Astrocyte (in vitro differentiated cells and primary cell): ENCODE measurements at regions not wholly inside any gene's neighbourhood (a gene's known extent, or its start where the extent isn't known, plus 50 kb on each side); places are given as distances from the start of the nearest gene placed in this dataset.

ENCODE experiments used
- DNase-seq: peaks from one replicate; pipeline ENCODE4 v3.0.0-alpha.2; 2010; ENCODE audit warnings: low read depth
- FAIRE-seq: peaks from 2 replicates; lab custom pipeline; 2011; peaks lifted over from hg19 to GRCh38; lab: Jason Lieb, UNC
- H2AFZ ChIP-seq: 2 replicates; pipeline ENCODE4 v1.6.0; 2012; ENCODE audit warnings: low read depth, low read length, inconsistent platforms
- H3K27ac ChIP-seq: 2 replicates; pipeline ENCODE4 v1.5.1; 2011; ENCODE audit warnings: low read depth, low read length, inconsistent platforms
- H3K27me3 ChIP-seq: 2 replicates; pipeline ENCODE4 v1.6.0; 2011; ENCODE audit warnings: low read length, inconsistent platforms; ENCODE audit not compliant: insufficient read depth
- H3K36me3 ChIP-seq: 2 replicates; pipeline ENCODE4 v1.5.1; 2011; ENCODE audit warnings: low read length, inconsistent platforms; ENCODE audit not compliant: insufficient read depth
- H3K4me1 ChIP-seq: 2 replicates; pipeline ENCODE4 v1.5.1; 2011; ENCODE audit warnings: low read length, inconsistent platforms; ENCODE audit not compliant: insufficient read depth
- H3K4me2 ChIP-seq: 2 replicates; pipeline ENCODE4 v1.6.0; 2012; ENCODE audit warnings: low read length, inconsistent platforms
- H3K4me3 ChIP-seq: 2 replicates; pipeline ENCODE4 v1.5.1; 2011; ENCODE audit warnings: low read depth, mild to moderate bottlenecking, low read length, inconsistent platforms; ENCODE audit not compliant: insufficient read depth
- H3K79me2 ChIP-seq: 2 replicates; pipeline ENCODE4 v1.6.0; 2012; ENCODE audit warnings: mild to moderate bottlenecking, low read length, inconsistent platforms; ENCODE audit not compliant: insufficient read depth
- H3K9ac ChIP-seq: 2 replicates; pipeline ENCODE4 v1.6.0; 2012; ENCODE audit warnings: mild to moderate bottlenecking, low read length, inconsistent platforms
- H3K9me3 ChIP-seq: 2 replicates; pipeline ENCODE4 v1.5.1; 2012; ENCODE audit warnings: low read depth, mild to moderate bottlenecking, low read length, inconsistent platforms; ENCODE audit not compliant: insufficient read depth
- H4K20me1 ChIP-seq: 2 replicates; pipeline ENCODE4 v1.6.0; 2012; ENCODE audit warnings: low read length, inconsistent platforms; ENCODE audit not compliant: insufficient read depth
- H3K27ac Mint-ChIP-seq: one replicate; pipeline ENCODE4 v1.8.0; 2021; ENCODE audit warnings: mild to moderate bottlenecking, mixed read lengths; ENCODE audit not compliant: unreplicated experiment
- H3K27me3 Mint-ChIP-seq: one replicate; pipeline ENCODE4 v1.8.0; 2021; ENCODE audit warnings: low read depth, mixed read lengths; ENCODE audit not compliant: unreplicated experiment
- H3K36me3 Mint-ChIP-seq: one replicate; pipeline ENCODE4 v1.8.0; 2021; ENCODE audit warnings: low read depth, mixed read lengths; ENCODE audit not compliant: unreplicated experiment
- H3K4me1 Mint-ChIP-seq: one replicate; pipeline ENCODE4 v1.8.0; 2021; ENCODE audit warnings: low read depth, mixed read lengths; ENCODE audit not compliant: unreplicated experiment
- H3K4me3 Mint-ChIP-seq: one replicate; pipeline ENCODE4 v1.8.0; 2021; ENCODE audit warnings: mild to moderate bottlenecking, moderate library complexity, mixed read lengths; ENCODE audit not compliant: unreplicated experiment
- H3K9me3 Mint-ChIP-seq: one replicate; pipeline ENCODE4 v1.8.0; 2021; ENCODE audit warnings: mild to moderate bottlenecking, mixed read lengths; ENCODE audit not compliant: unreplicated experiment
- CTCF ChIP-seq: IDR thresholded peaks from 2 replicates; pipeline ENCODE4 v1.5.1; 2011; ENCODE audit warnings: low read depth, mild to moderate bottlenecking, inconsistent platforms, low read length, moderate library complexity; ENCODE audit not compliant: insufficient read depth
- EZH2 ChIP-seq: IDR thresholded peaks from 2 replicates; pipeline ENCODE4 v1.6.1; 2012; ENCODE audit warnings: mild to moderate bottlenecking, low read length, inconsistent platforms; ENCODE audit not compliant: insufficient read depth

- Mint-ChIP-seq H3K4me3 (no peak overlapping the region), H3K4me1 (peaks cover 3% of the 10 kb centered on the region), H3K27ac (no peak overlapping the region), H3K27me3 (peaks cover 5% of the 10 kb centered on the region), H3K9me3 (no peaks in the 10 kb centered on the region), H3K36me3 (no peaks in the 10 kb centered on the region)
- Histone ChIP-seq H3K9ac (no peak overlapping the region), H3K27me3 (no peaks in the 10 kb centered on the region), H3K4me1 (no peaks in the 10 kb centered on the region), H4K20me1 (no peaks in the 10 kb centered on the region), H3K4me3 (no peak overlapping the region), H3K36me3 (no peaks in the 10 kb centered on the region), H3K4me2 (no peak overlapping the region), H3K9me3 (no peaks in the 10 kb centered on the region), H3K79me2 (no peaks in the 10 kb centered on the region), H3K27ac (no peak overlapping the region), H2AFZ (no peak overlapping the region)
- TF ChIP-seq CTCF, result no peak
- TF ChIP-seq EZH2, result no peak
- FAIRE-seq (no peak), DNase-seq (no peak)
Measured at GRCh38 chr9:73775757-73776156, 624.1 kb downstream of the ANXA1 start.

- no peak overlapping the region for H2AFZ ChIP-seq
- H3K27ac Mint-ChIP-seq, result no peak overlapping the region
- H3K4me1 Mint-ChIP-seq, result peaks cover 10% of the 10 kb centered on the region
- no peak overlapping the region for H3K4me3 Mint-ChIP-seq
- peak; percentile 96 for DNase-seq
- H3K9me3 Mint-ChIP-seq, result peaks cover 5% of the 10 kb centered on the region
- H3K9me3 ChIP-seq, result no peaks in the 10 kb centered on the region
- no peaks in the 10 kb centered on the region for H3K36me3 ChIP-seq
- H3K4me1 ChIP-seq, result peaks cover 5% of the 10 kb centered on the region
- no peaks in the 10 kb centered on the region for H3K27me3 ChIP-seq
- no peak overlapping the region for H3K4me3 ChIP-seq
- peak overlapping the region; percentile 33 for H3K4me2 ChIP-seq
- H3K9ac ChIP-seq, result no peak overlapping the region
- no peak overlapping the region for H3K27ac ChIP-seq
- FAIRE-seq, result no peak
- H3K27me3 Mint-ChIP-seq, result peaks cover 5% of the 10 kb centered on the region
- H3K79me2 ChIP-seq, result no peaks in the 10 kb centered on the region
- H4K20me1 ChIP-seq, result no peaks in the 10 kb centered on the region
- no peaks in the 10 kb centered on the region for H3K36me3 Mint-ChIP-seq
- TF ChIP-seq CTCF, result no peak
- TF ChIP-seq EZH2, result no peak
Measured at GRCh38 chr9:73780916-73781315, 629.3 kb downstream of the ANXA1 start.

GRCh38 chr9:73782166-73782565 lies 630.5 kb downstream of the ANXA1 start:
- no peak overlapping the region for H3K4me2 ChIP-seq
- H3K79me2 ChIP-seq, result no peaks in the 10 kb centered on the region
- H3K4me3 ChIP-seq, result no peak overlapping the region
- H3K9me3 ChIP-seq, result no peaks in the 10 kb centered on the region
- no peak for FAIRE-seq
- H3K27me3 ChIP-seq, result no peaks in the 10 kb centered on the region
- no peak overlapping the region for H3K4me3 Mint-ChIP-seq
- no peaks in the 10 kb centered on the region for H4K20me1 ChIP-seq
- peaks cover 5% of the 10 kb centered on the region for H3K27me3 Mint-ChIP-seq
- no peak overlapping the region for H3K9ac ChIP-seq
- peaks cover 5% of the 10 kb centered on the region for H3K4me1 ChIP-seq
- H2AFZ ChIP-seq, result no peak overlapping the region
- no peaks in the 10 kb centered on the region for H3K36me3 ChIP-seq
- H3K27ac Mint-ChIP-seq, result no peak overlapping the region
- TF ChIP-seq EZH2 (no peak), CTCF (no peak)
- no peaks in the 10 kb centered on the region for H3K36me3 Mint-ChIP-seq
- peaks cover 10% of the 10 kb centered on the region for H3K4me1 Mint-ChIP-seq
- peaks cover 5% of the 10 kb centered on the region for H3K9me3 Mint-ChIP-seq
- H3K27ac ChIP-seq, result no peak overlapping the region
- no peak for DNase-seq
